DND-41 (cell line): ENCODE measurements at regions not wholly inside any gene's neighbourhood (a gene's known extent, or its start where the extent isn't known, plus 50 kb on each side); places are given as distances from the start of the nearest gene placed in this dataset.

ENCODE experiments used
- CTCF ChIP-seq: IDR thresholded peaks from 2 replicates; pipeline ENCODE4 v1.5.1; 2012; ENCODE audit warnings: borderline replicate concordance, low read length, moderate library complexity, mild to moderate bottlenecking; ENCODE audit not compliant: poor library complexity, severe bottlenecking; ENCODE audit errors: extremely low read depth
- EZH2 ChIP-seq: IDR thresholded peaks from 3 replicates; pipeline ENCODE4 v1.6.1; 2012; ENCODE audit warnings: borderline replicate concordance, low read depth, mild to moderate bottlenecking, moderate library complexity, low read length, inconsistent platforms; ENCODE audit not compliant: severe bottlenecking

- TF ChIP-seq CTCF (no peak), EZH2 (no peak)
Observed at GRCh38 chr5:1729641-1730486, 69.8 kb downstream of the MRPL36 start.
